ENCODE measurements at regions not wholly inside any gene's neighbourhood (a gene's known extent, or its start where the extent isn't known, plus 50 kb on each side); places are given as distances from the start of the nearest gene placed in this dataset.

- DNase-seq (ENCODE audit: extremely low read depth, low read depth): no peak
- no peak for TF ChIP-seq CTCF (IDR thresholded peaks at IDR 0.05; ENCODE audit: low read depth, low read length, missing control alignments)
- no peak overlapping the region for H3K4me3 ChIP-seq (replicated peaks; ENCODE audit: low read depth, low read length)
Observed at GRCh38 chr16:51321251-51321650, 170.2 kb upstream of the SALL1 start.

DNA sequence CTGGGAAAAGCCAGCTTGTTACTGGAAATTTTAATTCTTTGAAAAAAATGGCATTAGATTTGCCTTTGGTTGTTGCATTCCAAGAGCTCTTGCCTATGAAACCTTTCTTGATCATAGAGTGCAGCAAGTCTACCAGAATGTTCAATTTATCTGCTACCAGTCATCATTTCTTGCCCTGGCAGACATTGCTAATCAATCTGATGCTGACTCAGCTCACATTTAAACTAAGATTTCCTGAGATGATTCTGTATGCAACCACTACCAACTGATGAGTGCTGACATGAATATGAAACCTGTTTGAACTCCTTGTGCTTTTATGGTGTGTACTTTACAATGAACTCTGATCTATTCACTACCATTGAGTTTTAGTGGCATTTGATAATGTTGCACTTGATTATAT lies 166.5 kb upstream of the SALL1 start:
- no peak overlapping the region for H3K4me3 ChIP-seq (replicated peaks; ENCODE audit: low read depth, low read length)
- no peak for DNase-seq (ENCODE audit: extremely low read depth, low read depth)
- no peak for TF ChIP-seq CTCF (IDR thresholded peaks at IDR 0.05; ENCODE audit: low read depth, low read length, missing control alignments)

DNA sequence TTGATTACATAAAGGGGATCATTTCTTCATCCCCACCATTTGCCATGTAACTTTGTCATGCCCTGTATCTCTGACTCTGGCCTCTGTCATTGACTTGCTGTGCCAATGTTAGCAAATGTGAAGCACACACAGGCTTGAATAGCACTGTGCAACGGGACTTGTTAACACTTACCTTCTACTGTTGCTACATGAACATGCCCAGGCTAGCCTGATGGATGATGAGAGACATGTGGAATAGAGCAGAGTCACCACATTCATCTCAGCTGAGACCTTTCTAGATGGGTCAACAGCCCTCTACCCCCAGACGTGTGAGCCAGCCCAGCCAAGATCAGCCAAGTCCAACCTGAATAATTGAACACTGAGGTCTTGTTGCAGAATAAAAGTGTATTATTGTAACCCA lies 162.1 kb upstream of the SALL1 start:
- no peak for DNase-seq (ENCODE audit: extremely low read depth, low read depth)
- TF ChIP-seq CTCF (IDR thresholded peaks at IDR 0.05; ENCODE audit: low read depth, low read length, missing control alignments): no peak
- no peak overlapping the region for H3K4me3 ChIP-seq (replicated peaks; ENCODE audit: low read depth, low read length)

- no peak for DNase-seq (ENCODE audit: extremely low read depth, low read depth)
- TF ChIP-seq CTCF (IDR thresholded peaks at IDR 0.05; ENCODE audit: low read depth, low read length, missing control alignments): no peak
Observed at GRCh38 chr16:51312363-51313150, 161.5 kb upstream of the SALL1 start.

GRCh38 chr16:51310159-51310558 lies 159.1 kb upstream of the SALL1 start:
- no peak overlapping the region for H3K4me3 ChIP-seq (replicated peaks; ENCODE audit: low read depth, low read length)
- TF ChIP-seq CTCF (IDR thresholded peaks at IDR 0.05; ENCODE audit: low read depth, low read length, missing control alignments): no peak
- no peak for DNase-seq (ENCODE audit: extremely low read depth, low read depth)

More at GRCh38 chr16:51312363-51313150, 161.5 kb upstream of the SALL1 start:
- no peak overlapping the region for H3K4me3 ChIP-seq (replicated peaks; ENCODE audit: low read depth, low read length)

- DNase-seq (ENCODE audit: extremely low read depth, low read depth): peak; percentile 27
- TF ChIP-seq CTCF (IDR thresholded peaks at IDR 0.05; ENCODE audit: low read depth, low read length, missing control alignments): no peak
- H3K4me3 ChIP-seq (replicated peaks; ENCODE audit: low read depth, low read length): no peak overlapping the region
Observed at GRCh38 chr16:51306886-51307595, 156.0 kb upstream of the SALL1 start.

Measured in HFF-Myc (cell line).